NOMO-1 treated with dmso at 0.1 percent for 144 hours (cell line): ENCODE measurements at regions not wholly inside any gene's neighbourhood (a gene's known extent, or its start where the extent isn't known, plus 50 kb on each side); places are given as distances from the start of the nearest gene placed in this dataset.

Source experiments
- DNase-seq: peaks from one replicate; lab custom pipeline; 2025; ENCODE audit not compliant: unreplicated experiment; lab: John Stamatoyannopoulos, UW

- no peak for DNase-seq
Observed at GRCh38 chr6:40645043-40645442, 57.9 kb upstream of the LRFN2 start.

GRCh38 chr6:40642837-40643236 lies 55.7 kb upstream of the LRFN2 start:
- no peak for DNase-seq

GRCh38 chr6:40642190-40642589 lies 55.0 kb upstream of the LRFN2 start:
- DNase-seq = no peak

GRCh38 chr6:40640599-40641227 lies 53.5 kb upstream of the LRFN2 start:
- DNase-seq = no peak
